Renal cortex interstitium (tissue), 11 donors: ENCODE measurements at regions not wholly inside any gene's neighbourhood (a gene's known extent, or its start where the extent isn't known, plus 50 kb on each side); places are given as distances from the start of the nearest gene placed in this dataset.
"Not testable (repeated sequence)": the region's sequence is repeated elsewhere in the genome, so short reads cannot be mapped to it uniquely, and the experiment has no call there.

Source experiments
- DNase-seq, 11 donors: peaks; one replicate each; pipeline ENCODE4 v3.0.0-alpha.2; 2013; ENCODE audit warnings: low read depth in 9 of 11, low spot score in 4 of 11; ENCODE audit errors: extremely low read depth in 1 of 11

DNA sequence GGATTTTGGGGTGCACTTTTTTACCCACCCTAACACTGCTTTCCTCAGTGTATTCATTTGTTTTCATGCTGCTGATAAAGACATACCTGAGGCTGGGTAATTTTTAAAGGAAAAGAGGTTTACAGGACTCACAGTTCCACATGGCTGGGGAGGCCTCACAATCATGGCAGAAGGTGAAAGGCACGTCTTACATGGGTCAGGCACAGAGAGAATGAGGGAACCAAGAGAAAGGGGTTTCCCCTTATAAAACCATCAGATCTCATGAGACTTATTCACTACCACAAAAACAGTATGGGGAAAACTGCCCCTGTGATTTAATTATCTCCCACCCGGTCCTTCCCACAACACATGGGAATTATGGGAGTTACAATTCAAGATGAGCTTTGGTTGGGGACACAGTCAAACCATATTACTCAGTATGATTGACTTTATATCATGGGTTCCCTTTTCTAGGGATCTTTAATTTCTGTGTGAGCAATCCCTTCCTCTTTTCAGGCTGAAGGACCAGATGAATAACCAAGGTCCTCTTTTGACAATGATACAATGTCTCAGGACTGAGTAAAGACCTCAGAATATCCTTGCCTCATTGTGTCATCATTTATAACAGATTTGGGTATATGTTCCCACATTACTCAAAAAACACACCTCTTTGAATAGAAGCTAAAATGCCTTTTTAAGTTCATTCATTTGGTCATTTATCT lies 100.1 kb upstream of the TRIB2 start:
- no peak for DNase-seq

DNA sequence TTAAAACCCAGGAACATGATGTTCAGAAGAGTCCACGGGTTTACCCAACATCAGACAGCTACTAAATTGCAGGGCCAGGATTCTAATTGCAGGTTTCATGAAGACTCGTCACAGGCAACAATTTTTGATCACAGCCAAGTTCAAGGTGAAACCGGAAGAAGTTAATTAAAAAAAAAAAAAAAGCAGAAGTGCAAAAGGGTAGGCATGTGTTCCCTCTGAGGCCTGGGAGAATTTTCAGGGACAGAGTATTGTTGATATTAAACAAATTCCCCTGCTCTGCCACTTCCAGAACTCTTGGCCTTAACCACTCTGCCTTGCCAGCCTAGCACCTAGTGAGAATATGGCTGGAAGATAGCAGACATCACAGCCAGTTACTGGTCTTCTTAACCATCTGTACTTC lies 99.4 kb upstream of the TRIB2 start:
- no peak for DNase-seq

DNA sequence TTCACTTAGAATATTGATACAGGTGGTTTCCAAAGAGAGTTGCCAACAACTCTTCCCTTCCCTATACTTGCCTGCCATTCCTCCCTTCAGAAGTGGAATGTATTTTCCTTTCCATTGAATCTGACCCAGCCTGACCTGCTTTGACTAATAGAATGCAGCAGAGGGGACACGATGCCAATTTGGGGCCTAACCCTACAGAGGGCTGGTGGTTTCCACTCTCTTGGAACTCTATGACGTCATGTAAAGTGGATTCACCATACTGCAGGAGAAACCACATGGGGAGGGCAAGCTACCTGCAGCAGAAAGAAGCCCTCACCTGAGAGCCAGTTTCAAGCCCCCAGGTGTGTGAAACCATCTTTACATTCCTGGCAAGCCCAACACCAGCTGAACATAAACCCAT lies 98.9 kb upstream of the TRIB2 start:
- no peak for DNase-seq

DNA sequence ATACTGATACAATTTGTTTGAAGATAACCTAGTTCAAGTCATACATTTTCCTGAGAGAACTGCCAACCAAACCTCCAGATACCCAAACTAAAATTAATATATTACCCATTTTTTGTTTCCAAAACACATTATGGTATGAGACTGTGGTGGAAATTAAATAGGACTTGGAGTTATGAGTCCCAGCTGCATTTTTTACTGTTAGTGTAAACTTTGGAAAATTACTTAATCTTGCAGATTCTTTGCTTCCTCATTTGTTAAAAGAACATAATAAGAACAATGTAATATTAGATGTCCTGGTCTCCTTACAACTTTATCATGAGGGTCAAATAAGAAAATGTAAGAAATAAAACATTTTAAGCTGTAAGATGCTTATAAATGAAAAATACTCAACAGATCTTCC lies 98.2 kb upstream of the TRIB2 start:
- DNase-seq: no peak

DNA sequence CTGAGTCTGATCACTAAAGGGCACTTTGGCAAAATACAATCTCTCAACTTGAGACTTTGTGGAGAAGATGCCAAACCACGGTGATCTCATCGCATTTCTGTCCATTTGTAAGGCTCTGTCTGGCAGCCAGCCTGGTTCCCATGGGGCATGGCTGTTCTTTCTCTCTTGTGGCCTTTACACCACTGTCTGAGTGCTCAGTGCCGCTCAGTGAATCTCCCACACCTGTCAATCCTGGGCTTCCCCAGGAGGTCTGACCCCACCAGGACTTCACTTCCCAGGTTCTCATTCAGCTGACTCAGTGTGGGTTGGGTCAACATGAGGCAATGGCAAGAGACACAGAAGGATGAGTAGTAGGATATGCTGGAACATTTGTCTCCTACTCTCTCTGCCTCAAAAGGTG lies 96.8 kb upstream of the TRIB2 start:
- DNase-seq: no peak

DNA sequence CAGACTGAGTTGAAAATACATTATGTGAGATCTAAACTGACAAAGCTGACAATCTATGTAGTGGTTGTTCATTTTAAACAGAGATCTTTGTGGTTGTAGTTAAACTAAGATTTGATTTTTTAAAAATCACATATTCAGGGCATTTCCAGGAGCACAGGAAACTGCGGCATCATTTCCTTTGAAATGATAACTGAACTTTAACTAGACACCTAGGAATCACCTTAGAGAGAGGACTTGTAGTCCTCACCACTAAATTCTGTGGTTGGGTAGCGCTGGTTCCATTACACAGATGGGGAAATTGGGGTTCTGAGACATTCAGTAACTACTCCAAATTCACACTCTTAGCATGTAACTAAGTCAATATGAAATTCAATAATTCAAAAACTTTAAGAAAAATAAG lies 96.0 kb upstream of the TRIB2 start:
- DNase-seq: no peak

DNA sequence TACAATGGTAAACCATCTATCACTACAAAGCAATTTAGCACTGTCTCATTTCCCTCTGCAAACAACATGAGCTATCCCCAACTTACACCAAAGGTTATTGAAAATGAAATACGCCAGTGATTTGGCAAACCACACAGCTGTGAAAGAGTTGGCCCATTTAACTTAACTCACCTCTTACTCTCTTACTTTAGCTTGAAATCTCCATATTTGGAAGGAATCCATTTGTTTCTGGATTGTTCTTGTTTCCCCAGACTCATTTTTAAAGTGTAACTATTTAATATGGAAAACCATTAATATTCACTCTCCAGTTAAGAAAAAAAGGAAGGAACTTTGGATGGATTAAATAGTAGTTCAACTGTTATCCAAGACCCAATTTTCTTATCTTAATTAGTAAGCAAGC lies 93.7 kb upstream of the TRIB2 start:
- DNase-seq: no peak

DNA sequence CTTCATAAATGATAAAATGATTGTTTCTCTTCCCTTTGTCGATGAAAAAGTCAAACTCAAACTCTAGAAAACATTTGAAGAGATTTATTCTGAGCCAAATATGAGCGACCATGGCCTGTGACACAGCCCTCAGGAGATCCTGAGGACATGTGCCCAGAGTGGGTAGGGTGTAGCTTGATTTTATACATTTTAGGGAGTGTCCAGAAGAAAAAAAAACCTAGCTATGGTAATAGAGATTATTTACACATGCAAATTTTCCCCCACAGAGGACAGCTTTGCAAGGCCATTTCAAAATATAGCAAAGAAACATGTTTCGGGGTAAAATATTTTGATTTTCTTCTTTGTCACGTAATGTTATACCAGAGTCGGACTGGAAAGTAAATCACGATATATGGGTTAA lies 92.4 kb upstream of the TRIB2 start:
- DNase-seq: no peak

DNA sequence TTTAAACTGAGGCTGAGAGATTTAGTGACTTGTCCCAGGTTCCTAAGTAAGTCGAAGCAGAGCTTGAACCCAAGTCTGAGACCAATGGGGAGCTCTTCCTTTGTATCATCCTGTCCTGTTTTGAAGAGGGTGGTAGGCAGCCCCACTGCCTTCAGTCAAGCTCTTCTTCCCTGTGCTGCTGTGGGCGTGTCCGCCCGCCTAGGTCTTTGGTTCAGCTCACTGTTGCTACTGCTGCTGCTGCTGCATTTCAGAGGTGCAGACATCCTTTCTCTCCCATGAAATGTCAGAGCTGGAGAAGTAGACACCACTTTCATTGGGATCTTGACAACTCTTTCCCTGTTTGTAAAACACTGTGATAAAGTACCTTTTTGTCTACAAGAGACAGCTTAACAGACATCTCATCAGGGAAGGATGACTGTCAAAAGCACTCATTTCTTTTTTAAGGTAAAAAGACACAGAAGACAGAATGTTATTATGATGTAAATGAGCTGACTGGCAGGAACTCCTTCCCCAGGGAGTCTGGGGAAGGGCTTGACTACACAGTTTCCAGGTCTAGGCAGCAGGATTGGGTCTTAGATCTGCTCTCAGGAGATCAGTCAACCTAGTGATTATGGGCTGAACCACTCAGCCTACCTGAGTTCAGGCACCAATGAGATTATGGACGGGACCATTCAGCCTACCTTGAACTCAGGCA lies 91.7 kb upstream of the TRIB2 start:
- no peak for DNase-seq

DNA sequence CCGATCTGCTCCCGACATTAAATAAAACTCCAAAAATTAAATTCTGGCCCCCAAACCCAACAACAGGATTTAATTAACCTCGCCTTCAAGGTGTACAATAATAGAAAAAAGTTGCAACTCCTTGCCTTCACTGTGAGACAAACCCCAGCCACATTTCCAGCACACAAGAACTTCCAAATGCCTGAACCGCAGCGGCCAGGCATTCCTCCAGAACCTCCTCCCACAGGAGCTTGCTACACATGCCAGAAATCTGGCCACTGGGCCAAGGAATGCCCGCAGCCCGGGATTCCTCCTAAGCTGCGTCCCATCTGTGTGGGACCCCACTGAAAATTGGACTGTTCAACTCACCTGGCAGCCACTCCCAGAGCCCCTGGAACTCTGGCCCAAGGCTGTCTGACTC lies 88.2 kb upstream of the TRIB2 start:
- not testable (repeated sequence) for DNase-seq

DNA sequence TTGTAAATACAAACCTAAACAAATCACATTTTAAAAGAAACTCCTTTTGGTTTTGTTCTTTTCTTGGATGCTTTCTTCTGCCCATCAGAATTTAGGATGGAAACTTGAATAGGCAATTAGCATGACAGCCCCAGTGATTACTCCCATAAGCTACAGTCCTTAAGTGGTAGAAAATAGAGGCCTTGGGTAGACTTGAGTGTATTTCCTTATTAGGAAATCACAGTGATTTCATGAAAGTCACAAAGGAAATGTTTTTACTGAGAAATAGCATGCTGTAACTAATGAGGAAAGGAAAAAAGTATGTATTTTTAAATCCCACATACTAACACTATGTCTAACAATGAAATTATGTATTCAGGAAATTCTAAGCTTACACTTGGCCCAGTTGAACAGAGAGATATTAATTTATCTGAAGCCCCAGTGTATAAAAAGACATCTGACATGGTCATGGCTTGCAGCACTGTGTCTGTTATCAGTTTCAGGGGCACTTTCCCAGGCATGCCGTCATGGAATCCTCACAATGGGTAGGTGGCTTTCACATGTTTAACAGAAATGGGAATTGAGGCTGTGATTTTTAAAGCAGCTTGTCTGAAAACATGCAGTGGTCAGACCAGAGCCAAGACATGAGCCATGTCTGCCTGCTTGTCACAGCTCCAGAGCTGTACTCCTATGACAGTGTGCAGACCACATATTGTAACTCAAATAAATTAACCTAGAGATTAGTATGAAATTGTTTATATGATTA lies 79.7 kb upstream of the TRIB2 start:
- no peak for DNase-seq

DNA sequence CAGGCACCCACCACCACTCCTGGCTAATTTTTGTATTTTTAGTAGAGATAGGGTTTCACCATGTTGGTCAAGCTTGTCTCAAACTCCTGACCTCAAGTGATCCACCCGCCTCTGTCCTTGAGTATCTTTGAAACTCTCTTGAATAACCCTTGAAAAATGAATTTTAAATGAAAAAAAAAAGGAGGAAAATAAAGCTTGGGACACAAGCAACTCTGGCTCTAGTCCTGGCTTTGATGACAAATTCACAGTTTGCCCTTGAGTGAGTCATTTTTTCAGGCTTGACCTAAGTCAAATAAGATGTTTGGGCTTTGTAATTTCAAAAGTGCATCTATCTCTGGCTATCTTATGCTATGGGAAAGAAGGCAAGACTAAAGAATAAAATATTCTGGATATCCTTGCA lies 79.0 kb upstream of the TRIB2 start:
- DNase-seq: no peak

DNA sequence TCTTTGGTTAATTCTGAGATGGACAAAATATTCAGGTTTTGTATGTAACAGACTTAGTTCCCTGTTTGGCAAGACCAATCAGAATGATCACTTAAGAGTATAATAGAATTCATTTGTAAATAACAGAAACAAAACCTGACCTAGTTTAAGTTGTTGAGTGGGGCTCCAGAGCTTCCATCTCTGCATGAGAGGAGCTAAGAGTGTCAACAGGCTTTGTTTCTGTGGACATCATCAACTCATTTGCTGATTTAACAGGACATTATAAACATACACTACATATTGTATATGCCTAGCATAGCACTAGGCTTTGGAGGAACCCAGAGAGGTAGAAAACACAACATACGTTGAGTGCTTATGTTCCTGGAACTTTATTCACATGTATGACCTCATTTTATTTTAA lies 75.3 kb upstream of the TRIB2 start:
- no peak for DNase-seq

DNA sequence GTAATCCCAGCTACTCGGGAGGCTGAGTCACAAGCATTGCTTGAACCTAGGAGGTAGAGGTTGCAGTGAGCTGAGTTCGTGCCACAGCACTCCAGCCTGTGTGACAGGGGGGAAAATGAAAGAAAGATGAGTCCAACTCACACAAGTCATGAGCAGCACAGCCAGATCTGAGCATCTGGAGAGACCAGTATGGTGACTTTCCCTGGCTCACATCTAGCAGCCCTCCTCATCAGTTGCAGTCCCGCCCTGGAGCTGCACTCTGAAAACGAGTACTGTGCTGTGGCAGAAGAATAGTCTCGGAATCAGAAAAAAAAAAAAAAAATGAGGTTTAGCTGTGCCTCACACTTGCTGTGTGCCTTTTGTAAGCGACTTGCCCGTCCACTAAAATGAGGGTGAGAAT lies 74.4 kb upstream of the TRIB2 start:
- no peak for DNase-seq

DNA sequence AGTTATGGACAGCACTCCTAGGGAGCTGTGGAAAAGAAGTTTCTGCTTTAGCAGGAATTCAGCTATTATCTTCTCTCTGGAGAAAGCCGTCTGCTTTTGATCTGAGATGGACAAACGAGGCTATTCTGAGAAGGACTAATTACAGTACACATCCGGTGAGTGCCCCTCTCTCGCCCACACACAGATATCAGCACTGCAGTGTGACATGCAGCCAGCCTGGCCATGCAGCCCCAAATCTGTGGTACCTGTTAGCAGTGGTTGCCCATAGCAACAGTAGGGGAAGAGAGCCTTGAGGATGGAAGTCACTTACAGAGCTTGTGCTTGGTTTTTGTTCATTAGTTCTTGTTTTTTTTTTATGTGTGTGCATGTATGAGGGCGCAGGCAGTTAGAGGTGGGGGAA lies 73.9 kb upstream of the TRIB2 start:
- no peak for DNase-seq

DNA sequence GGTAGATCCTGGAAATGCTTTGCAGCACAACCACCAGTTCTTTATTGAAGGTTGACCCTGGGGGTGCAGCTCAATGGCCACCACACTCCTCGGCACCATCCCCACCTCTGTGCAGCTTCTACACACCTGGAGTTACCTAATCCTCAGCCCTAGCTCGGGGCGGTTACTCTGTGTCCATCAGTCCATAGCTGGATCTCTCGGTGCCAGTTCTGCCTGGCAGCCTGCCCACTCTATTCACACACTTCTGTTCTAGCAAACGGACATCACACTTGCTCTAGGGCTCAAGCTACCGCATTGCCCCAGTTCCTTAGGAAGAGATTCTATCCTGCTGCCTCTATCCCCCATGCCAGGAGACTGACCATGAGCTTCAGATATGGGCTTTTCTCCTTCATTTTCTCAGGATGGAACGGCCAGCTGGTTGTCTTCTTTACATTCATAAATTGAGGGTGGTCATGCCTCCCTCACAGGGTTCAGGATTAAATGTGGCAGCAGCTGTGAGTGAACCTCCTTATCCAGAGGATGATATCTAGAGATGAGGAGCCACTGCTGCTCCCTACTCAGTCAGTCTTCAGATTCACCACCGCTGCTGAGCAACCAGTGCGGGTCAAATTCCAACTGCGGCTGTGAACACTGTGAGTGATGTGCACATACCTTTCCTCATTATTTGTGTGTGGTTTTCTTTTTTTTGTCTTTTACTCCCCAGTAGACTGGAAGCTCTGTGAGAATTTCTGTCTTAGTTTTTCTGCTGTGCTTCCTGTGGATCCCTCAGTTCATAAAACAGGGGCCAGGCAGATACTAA lies 66.9 kb upstream of the TRIB2 start:
- DNase-seq: no peak

DNA sequence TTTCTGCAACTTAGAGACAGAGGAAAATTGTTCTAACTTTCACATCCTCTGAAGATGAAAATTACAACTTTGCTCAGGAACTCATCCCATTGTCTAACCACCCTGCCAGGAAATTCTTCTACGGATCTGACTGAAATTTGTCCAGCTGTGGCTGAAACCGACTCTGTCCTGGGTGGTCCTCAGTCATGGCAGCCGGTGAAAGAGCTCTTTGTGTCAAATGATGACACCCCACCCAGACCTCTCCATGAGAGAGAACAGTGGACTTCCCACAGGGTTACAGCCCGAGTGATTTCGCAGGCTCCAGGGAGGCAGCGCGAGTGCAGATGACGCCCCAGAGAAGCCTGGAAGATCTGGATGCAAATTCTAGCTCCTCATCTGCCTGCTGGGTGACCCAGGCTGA lies 65.1 kb upstream of the TRIB2 start:
- DNase-seq: no peak

DNA sequence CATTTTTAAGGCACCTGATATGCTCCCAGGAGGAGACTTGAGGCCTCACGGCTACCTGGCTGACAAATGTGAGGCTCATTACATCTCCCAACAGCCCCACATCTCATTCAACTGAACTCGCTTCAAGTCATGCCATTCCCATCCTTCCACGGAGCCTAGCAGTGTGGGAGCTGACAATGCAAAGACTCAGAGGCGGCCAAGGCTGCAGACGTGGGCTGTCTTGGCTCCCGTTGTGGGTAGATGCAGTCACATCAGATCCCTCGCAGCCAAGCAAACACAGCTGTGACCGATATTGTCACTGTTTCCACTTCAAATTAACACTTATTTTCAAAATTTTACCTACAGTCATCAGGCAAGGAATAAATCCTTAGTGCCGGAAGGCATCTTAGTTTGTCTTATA lies 64.0 kb upstream of the TRIB2 start:
- no peak for DNase-seq

DNA sequence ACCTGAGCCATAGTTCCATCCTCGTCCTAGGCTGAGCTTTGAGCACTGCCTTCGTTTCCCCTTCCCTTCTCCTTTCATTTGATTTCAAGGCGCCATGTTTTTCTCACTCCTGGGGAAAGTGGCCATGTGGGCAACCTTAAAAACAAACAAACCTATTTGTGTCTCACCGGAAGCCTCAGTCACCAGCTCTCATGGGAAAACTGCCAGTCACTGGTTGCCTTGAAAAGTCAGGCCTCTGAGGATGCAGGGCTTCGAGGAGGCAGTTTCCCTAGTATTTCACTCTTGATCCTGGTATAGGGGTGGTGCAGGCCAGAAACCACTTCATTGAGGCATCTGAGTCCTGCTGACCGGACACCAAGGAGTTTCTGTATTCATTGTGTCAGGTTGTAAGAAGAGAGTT lies 59.2 kb upstream of the TRIB2 start:
- DNase-seq: no peak
